ENCODE measurements at regions not wholly inside any gene's neighbourhood (a gene's known extent, or its start where the extent isn't known, plus 50 kb on each side); places are given as distances from the start of the nearest gene placed in this dataset.

DNA sequence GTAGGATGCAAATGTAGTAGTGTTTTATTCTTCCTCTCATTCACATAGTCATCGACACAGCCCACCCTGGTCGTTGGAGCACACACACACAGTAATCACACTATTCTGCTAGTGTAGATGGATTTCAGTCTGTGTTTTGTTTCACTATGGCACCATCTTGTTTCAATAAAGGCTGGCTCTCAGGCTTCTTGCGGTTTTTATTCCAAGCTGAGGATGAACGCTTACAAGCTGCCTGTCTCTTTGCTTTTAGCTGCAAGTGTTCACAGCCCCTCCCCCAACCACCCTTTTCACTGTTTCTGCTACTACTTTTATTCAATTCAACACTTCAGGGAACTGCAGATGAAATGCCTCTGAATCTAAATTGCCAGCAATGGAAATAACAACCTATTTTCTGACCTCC lies 140.9 kb upstream of the PMFBP1 start:
- TF ChIP-seq, protein P1, sequence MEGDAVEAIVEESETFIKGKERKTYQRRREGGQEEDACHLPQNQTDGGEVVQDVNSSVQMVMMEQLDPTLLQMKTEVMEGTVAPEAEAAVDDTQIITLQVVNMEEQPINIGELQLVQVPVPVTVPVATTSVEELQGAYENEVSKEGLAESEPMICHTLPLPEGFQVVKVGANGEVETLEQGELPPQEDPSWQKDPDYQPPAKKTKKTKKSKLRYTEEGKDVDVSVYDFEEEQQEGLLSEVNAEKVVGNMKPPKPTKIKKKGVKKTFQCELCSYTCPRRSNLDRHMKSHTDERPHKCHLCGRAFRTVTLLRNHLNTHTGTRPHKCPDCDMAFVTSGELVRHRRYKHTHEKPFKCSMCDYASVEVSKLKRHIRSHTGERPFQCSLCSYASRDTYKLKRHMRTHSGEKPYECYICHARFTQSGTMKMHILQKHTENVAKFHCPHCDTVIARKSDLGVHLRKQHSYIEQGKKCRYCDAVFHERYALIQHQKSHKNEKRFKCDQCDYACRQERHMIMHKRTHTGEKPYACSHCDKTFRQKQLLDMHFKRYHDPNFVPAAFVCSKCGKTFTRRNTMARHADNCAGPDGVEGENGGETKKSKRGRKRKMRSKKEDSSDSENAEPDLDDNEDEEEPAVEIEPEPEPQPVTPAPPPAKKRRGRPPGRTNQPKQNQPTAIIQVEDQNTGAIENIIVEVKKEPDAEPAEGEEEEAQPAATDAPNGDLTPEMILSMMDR (IDR thresholded peaks at IDR 0.05) = no peak
- no peak for TF ChIP-seq POLR2A (IDR thresholded peaks at IDR 0.05; ENCODE audit: low read depth)
- TF ChIP-seq POLR2AphosphoS5 (IDR thresholded peaks at IDR 0.05) = no peak
- no peak for TF ChIP-seq EP300 (IDR thresholded peaks at IDR 0.05)

Measured in esophagus muscularis mucosa (tissue), 4 donors.